NT2/D1 (cell line): ENCODE measurements at regions not wholly inside any gene's neighbourhood (a gene's known extent, or its start where the extent isn't known, plus 50 kb on each side); places are given as distances from the start of the nearest gene placed in this dataset.

Source experiments
- DNase-seq: peaks from one replicate; pipeline ENCODE4 v3.0.0-alpha.2; 2011; ENCODE audit warnings: low read depth, low spot score
- H3K27me3 ChIP-seq: 2 replicates; pipeline ENCODE4 v1.6.0; 2011; ENCODE audit warnings: mild to moderate bottlenecking; ENCODE audit not compliant: insufficient read length, insufficient read depth
- H3K36me3 ChIP-seq: 2 replicates; pipeline ENCODE4 v1.6.1; 2011; ENCODE audit warnings: mild to moderate bottlenecking, low read length, mixed read lengths; ENCODE audit not compliant: insufficient read depth, insufficient read length
- H3K4me1 ChIP-seq: 2 replicates; pipeline ENCODE4 v1.5.1; 2011; ENCODE audit not compliant: insufficient read depth, insufficient read length
- H3K4me3 ChIP-seq: 2 replicates; pipeline ENCODE4 v1.5.1; 2011; ENCODE audit warnings: low read depth; ENCODE audit not compliant: insufficient read length
- H3K9ac ChIP-seq: 2 replicates; pipeline ENCODE4 v1.6.0; 2011; ENCODE audit warnings: low read depth; ENCODE audit not compliant: insufficient read length
- H3K9me3 ChIP-seq: 2 replicates; pipeline ENCODE4 v1.5.1; 2011; ENCODE audit warnings: mild to moderate bottlenecking, low read length; ENCODE audit not compliant: insufficient read depth
- SUZ12 ChIP-seq: IDR thresholded peaks from 2 replicates; pipeline ENCODE4 v1.6.1; 2011; ENCODE audit not compliant: insufficient read length, insufficient read depth; ENCODE audit errors: extremely low read depth
- YY1 ChIP-seq: IDR thresholded peaks from 2 replicates; pipeline ENCODE4 v1.6.1; 2011; ENCODE audit not compliant: insufficient read length, insufficient read depth
- ZNF274 ChIP-seq: IDR thresholded peaks from 2 replicates; pipeline ENCODE4 v1.6.1; 2011; ENCODE audit warnings: mild to moderate bottlenecking, low read depth, low read length

DNA sequence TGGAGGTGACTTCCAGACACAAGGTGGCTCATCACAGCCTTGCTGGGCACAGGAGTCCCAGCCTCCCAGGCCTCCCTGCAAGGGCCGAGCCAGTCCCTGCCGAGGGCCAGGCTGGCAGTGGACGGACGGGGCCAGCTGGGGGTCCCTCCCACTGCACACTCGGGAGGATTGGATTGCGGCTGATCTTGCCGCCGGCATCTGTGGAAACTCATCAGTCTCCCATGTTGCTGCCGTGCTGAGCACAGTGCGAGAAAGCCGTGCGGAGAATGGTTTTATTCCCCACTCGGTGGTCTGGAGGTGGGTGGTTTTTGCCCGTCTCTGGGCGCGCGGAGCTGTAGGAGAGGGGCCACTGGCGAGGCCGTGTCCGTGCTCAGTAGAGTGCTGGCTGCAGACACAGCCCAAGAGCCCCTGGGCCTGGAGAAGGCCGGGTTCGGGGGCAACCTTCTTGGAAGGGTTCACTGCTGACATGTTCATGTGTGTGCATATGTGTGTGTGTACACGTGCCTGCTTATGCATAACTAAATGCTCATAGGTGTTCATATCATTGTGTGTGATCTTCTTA is 1246.4 kb downstream of the BRD1 start:
- H3K36me3 ChIP-seq, result peaks cover 2% of the 10 kb centered on the region
- H3K9ac ChIP-seq, result no peak overlapping the region
- H3K9me3 ChIP-seq, result peaks cover 11% of the 10 kb centered on the region; the same call in 1 of the 2 replicates
- H3K27me3 ChIP-seq, result no peaks in the 10 kb centered on the region
- no peak for DNase-seq
- no peak overlapping the region for H3K4me3 ChIP-seq
- no peak for TF ChIP-seq YY1
- no peak for TF ChIP-seq ZNF274
- no peak for TF ChIP-seq SUZ12
- H3K4me1 ChIP-seq, result peaks cover 13% of the 10 kb centered on the region

DNA sequence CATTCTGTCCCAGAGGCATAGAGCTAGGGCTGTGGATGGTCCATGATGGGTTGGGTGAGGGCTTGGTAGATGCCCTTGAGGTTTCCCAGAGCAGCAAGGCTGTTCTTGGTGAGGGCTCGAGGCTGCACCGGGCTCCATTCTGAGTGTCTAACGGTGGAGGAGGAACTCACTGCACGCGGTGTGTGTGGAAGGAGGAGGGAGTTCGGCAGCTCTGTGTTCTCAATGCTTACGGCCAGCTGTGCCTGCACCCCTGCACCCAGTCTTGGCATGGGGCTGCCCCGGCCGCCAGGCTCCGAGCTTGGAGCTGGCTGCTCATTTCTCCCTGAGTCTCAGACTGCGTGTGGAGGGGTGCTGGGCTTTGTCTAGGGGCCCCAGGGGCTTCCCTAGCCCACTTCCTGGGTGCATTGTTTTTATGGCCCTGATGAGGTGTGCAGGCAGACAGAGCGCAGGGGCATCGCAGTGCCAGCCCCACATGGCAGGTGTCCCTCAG is 1247.1 kb downstream of the BRD1 start:
- H3K36me3 ChIP-seq, result peaks cover 2% of the 10 kb centered on the region
- peaks cover 9% of the 10 kb centered on the region for H3K4me1 ChIP-seq
- H3K9me3 ChIP-seq, result peaks cover 11% of the 10 kb centered on the region; the same call in 1 of the 2 replicates
- H3K4me3 ChIP-seq, result no peak overlapping the region
- DNase-seq, result no peak
- TF ChIP-seq ZNF274, result no peak
- TF ChIP-seq SUZ12, result no peak
- no peak for TF ChIP-seq YY1
- no peaks in the 10 kb centered on the region for H3K27me3 ChIP-seq
- H3K9ac ChIP-seq, result no peak overlapping the region

DNA sequence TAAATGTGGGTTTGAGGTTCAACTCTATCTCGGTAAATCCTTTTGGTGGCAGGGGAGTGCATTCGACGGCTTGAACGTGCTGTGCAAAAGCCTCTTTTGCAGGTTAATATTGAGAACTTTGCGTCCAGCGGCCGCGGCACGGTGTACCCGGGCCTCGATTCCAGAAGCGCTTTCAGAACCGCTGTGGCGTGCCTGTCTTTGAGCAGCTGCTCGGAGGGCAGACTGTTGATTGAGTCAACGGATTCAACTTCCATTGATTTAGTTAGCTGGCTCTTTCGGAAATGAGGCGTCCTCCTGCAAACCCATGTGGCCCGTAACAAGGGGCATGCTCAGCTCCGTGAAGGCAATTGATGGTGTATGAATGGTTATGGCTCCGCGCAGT is 1247.8 kb downstream of the BRD1 start:
- TF ChIP-seq YY1, result no peak
- no peak for TF ChIP-seq SUZ12
- TF ChIP-seq ZNF274, result no peak
- H3K36me3 ChIP-seq, result peaks cover 2% of the 10 kb centered on the region
- peaks cover 12% of the 10 kb centered on the region; the same call in 1 of the 2 replicates for H3K9me3 ChIP-seq
- DNase-seq, result no peak
- H3K9ac ChIP-seq, result no peak overlapping the region
- no peaks in the 10 kb centered on the region for H3K27me3 ChIP-seq
- peaks cover 9% of the 10 kb centered on the region for H3K4me1 ChIP-seq
- H3K4me3 ChIP-seq, result no peak overlapping the region

DNA sequence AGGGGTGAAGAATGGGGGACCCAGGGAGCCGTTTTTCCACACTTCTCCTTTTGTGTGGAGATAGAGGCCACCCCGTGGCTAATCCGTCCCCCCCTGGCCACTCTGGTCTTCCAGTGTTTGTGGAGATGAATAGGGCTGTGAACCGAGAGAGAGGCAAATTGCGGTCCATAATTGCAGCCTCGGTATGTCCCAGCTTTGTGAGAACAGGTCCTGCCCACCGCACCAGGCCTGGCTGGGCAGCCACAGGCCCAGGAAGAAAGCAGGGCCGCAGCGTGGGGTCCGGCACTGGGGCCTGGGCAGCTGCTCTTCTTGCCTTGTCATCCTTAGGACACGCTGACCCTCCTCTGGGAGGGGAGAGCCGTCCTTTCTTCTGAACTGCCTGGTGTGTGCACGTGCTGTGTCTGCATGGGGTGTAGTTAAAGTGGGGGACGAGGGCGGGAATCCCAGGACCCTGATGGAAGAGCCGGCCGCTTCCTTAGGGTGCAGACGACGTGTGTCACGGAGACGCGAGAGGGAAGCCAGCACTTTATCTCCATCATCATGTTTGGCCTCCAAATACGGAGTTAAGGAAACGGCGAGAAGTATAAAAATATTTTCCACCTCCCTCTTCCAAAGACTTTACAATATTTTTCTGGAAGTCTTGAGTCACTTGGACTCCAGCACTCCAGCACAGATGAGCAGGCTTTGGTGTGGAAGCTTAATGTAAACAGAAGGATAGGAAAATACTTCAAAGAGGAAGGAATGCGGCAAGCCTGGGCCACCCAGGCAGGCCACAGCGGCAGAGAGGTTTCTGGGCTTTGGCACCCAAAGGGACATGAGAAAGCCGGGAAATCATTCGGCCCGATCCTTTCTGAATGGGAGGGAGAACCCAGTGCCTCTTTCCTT is 1248.4 kb downstream of the BRD1 start:
- Histone ChIP-seq H3K36me3 (no peaks in the 10 kb centered on the region), H3K9ac (no peak overlapping the region), H3K4me1 (peaks cover 9% of the 10 kb centered on the region), H3K27me3 (no peaks in the 10 kb centered on the region), H3K9me3 (peaks cover 18% of the 10 kb centered on the region; the same call in 1 of the 2 replicates), H3K4me3 (no peak overlapping the region)
- DNase-seq, result no peak
- TF ChIP-seq ZNF274, result no peak
- TF ChIP-seq YY1, result no peak
- no peak for TF ChIP-seq SUZ12

DNA sequence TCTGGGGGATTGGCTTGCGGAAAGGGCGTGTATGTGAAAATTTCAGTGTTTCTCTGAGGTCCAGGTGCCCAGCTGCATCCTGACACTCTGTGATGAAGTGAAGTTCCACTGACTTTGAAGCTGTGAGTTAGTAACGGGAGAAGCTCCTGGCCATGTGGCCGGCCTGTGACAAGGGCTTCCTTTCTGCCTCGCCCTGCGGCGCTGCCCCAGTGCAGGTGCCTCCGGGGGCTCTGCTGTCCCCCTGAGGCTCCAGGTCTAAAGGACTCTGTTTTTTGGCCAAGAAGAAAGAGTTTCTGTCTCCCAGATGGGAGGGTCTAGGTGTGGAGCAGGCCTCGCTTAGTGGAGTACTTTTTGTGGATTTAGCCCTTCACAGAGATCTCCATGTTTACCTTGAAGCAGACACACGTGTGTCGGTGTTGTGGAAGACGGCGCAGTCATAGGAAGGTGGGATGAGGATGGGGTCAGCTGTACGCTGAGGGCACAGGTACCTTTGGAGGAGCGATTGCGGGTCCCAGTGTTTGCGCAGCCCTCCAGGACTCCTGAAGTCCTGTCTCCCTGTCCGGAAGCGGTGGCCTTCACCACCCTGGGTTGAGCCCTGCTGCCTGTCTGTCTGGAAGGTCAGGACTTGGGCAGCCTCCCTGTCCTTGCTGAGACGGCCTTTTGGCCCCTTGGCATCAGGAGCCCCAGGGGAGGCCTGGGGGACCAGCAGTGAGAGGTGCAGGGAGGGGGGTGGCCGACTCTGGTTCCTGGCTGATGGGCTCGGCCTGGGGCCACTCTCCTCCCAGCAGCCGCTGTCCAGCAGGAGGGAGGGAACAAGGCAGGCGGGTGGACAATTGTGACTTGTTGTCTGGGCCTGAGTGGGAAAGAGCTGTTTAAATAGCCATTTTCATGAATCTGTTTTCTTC is 1249.3 kb downstream of the BRD1 start:
- TF ChIP-seq ZNF274 (no peak), SUZ12 (no peak), YY1 (no peak)
- Histone ChIP-seq H3K4me3 (no peak overlapping the region), H3K9ac (no peak overlapping the region), H3K36me3 (no peaks in the 10 kb centered on the region), H3K9me3 (peaks cover 27% of the 10 kb centered on the region; the same call in 1 of the 2 replicates), H3K4me1 (peaks cover 9% of the 10 kb centered on the region), H3K27me3 (no peaks in the 10 kb centered on the region)
- DNase-seq, result no peak

DNA sequence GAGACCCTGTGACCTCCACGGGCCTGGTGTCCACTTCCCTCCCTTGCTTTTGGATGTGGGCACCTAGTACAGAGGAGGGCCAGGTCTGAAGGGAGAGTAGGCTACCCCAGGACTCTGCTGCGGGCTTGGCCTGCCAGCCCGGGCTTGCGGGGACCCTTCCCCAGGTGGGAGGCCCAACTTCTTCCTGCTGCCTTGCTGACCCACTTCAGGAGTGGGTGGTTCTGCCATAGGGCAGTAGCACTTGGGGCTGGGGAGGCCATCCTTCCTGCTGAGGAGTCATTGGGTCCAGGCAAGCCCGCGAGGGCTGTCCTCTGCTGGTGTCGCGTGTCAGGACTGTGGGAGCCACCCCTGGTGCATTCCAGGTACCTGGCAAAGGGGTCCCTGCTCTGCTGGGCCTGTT is 1250.0 kb downstream of the BRD1 start:
- H3K36me3 ChIP-seq, result no peaks in the 10 kb centered on the region
- DNase-seq, result no peak
- H3K9me3 ChIP-seq, result peaks cover 28% of the 10 kb centered on the region; the same call in 1 of the 2 replicates
- no peak overlapping the region for H3K4me3 ChIP-seq
- no peak for TF ChIP-seq YY1
- no peak for TF ChIP-seq SUZ12
- no peak for TF ChIP-seq ZNF274
- H3K27me3 ChIP-seq, result no peaks in the 10 kb centered on the region
- no peak overlapping the region for H3K9ac ChIP-seq
- H3K4me1 ChIP-seq, result peaks cover 9% of the 10 kb centered on the region
